SW 1271 (cell line): ENCODE measurements at regions not wholly inside any gene's neighbourhood (a gene's known extent, or its start where the extent isn't known, plus 50 kb on each side); places are given as distances from the start of the nearest gene placed in this dataset.
A peak's percentile ranks its signal among the peaks of the same experiment; 100 is the strongest.

Experiments used
- DNase-seq, 2 experiments: peaks; one replicate each; lab custom pipeline; 2025; lab: John Stamatoyannopoulos, UW

GRCh38 chr6:6841571-6841970, 253.1 kb downstream of the LY86 start:
- no peak for DNase-seq

- no peak for DNase-seq
Measured at GRCh38 chr6:6842291-6842690, 253.8 kb downstream of the LY86 start.

GRCh38 chr6:6843057-6843627, 254.6 kb downstream of the LY86 start:
- no peak for DNase-seq

- DNase-seq, result no peak
Measured at GRCh38 chr6:6843777-6844176, 255.3 kb downstream of the LY86 start.

GRCh38 chr6:6844530-6844929, 256.0 kb downstream of the LY86 start:
- DNase-seq, result no peak

GRCh38 chr6:6845603-6846002, 257.1 kb downstream of the LY86 start:
- no peak for DNase-seq

GRCh38 chr6:6847591-6847990, 259.1 kb downstream of the LY86 start:
- no peak for DNase-seq

GRCh38 chr6:6851059-6851948, 256.5 kb upstream of the RREB1 start:
- peak in 1 of 2 experiments; percentile 28 for DNase-seq

GRCh38 chr6:6851949-6852261, 255.9 kb upstream of the RREB1 start:
- no peak for DNase-seq

GRCh38 chr6:6856538-6857523, 250.9 kb upstream of the RREB1 start:
- no peak for DNase-seq

- DNase-seq, result no peak
Measured at GRCh38 chr6:6857528-6857927, 250.2 kb upstream of the RREB1 start.

GRCh38 chr6:6858533-6858982, 249.2 kb upstream of the RREB1 start:
- no peak for DNase-seq

- DNase-seq, result no peak
Measured at GRCh38 chr6:6859105-6859504, 248.7 kb upstream of the RREB1 start.

GRCh38 chr6:6859722-6860121, 248.0 kb upstream of the RREB1 start:
- DNase-seq, result no peak

GRCh38 chr6:6860863-6861262, 246.9 kb upstream of the RREB1 start:
- no peak for DNase-seq

GRCh38 chr6:6861351-6861894, 246.3 kb upstream of the RREB1 start:
- DNase-seq, result no peak

- no peak for DNase-seq
Measured at GRCh38 chr6:6861995-6862394, 245.8 kb upstream of the RREB1 start.

- DNase-seq, result no peak
Measured at GRCh38 chr6:6863970-6864639, 243.7 kb upstream of the RREB1 start.

GRCh38 chr6:6865611-6866010, 242.2 kb upstream of the RREB1 start:
- no peak for DNase-seq

- no peak for DNase-seq
Measured at GRCh38 chr6:6866656-6867403, 240.9 kb upstream of the RREB1 start.

- DNase-seq, result no peak
Measured at GRCh38 chr6:6867404-6867799, 240.4 kb upstream of the RREB1 start.
